NCI-H524 (cell line): ENCODE measurements at regions not wholly inside any gene's neighbourhood (a gene's known extent, or its start where the extent isn't known, plus 50 kb on each side); places are given as distances from the start of the nearest gene placed in this dataset.
"Not testable (repeated sequence)": the region's sequence is repeated elsewhere in the genome, so short reads cannot be mapped to it uniquely, and the experiment has no call there.

Experiments used
- DNase-seq, 2 experiments: peaks; one replicate each; lab custom pipeline; 2025; lab: John Stamatoyannopoulos, UW

GRCh38 chr16:79977940-79978836 lies 377.7 kb upstream of the MAF start:
- no peak for DNase-seq

GRCh38 chr16:79973320-79973719 lies 372.8 kb upstream of the MAF start:
- DNase-seq = no peak

GRCh38 chr16:79972053-79972704 lies 371.6 kb upstream of the MAF start:
- no peak for DNase-seq

GRCh38 chr16:79971237-79971572 lies 370.7 kb upstream of the MAF start:
- no peak for DNase-seq

- DNase-seq = no peak
These were observed 370.2 kb upstream of the MAF start for GRCh38 chr16:79970551-79971236.

- DNase-seq = no peak
These were observed 369.6 kb upstream of the MAF start for GRCh38 chr16:79970087-79970486.

- no peak for DNase-seq
These were observed 368.9 kb upstream of the MAF start for GRCh38 chr16:79969458-79969857.

GRCh38 chr16:79966226-79966625 lies 365.7 kb upstream of the MAF start:
- no peak for DNase-seq

GRCh38 chr16:79965718-79966117 lies 365.2 kb upstream of the MAF start:
- no peak for DNase-seq

- no peak for DNase-seq
These were observed 363.6 kb upstream of the MAF start for GRCh38 chr16:79964104-79964503.

- no peak for DNase-seq
These were observed 362.4 kb upstream of the MAF start for GRCh38 chr16:79962962-79963361.

- DNase-seq = no peak
These were observed 358.7 kb upstream of the MAF start for GRCh38 chr16:79959226-79959625.

- no peak for DNase-seq
These were observed 354.6 kb upstream of the MAF start for GRCh38 chr16:79954921-79955705.

- DNase-seq = no peak
These were observed 350.6 kb upstream of the MAF start for GRCh38 chr16:79950932-79951719.

GRCh38 chr16:79949417-79949816 lies 348.9 kb upstream of the MAF start:
- DNase-seq = no peak

- no peak for DNase-seq
These were observed 347.2 kb upstream of the MAF start for GRCh38 chr16:79947771-79948170.

- DNase-seq = no peak
These were observed 345.7 kb upstream of the MAF start for GRCh38 chr16:79946252-79946651.

GRCh38 chr16:79943736-79944135 lies 343.2 kb upstream of the MAF start:
- no peak for DNase-seq

GRCh38 chr16:79938575-79938974 lies 338.0 kb upstream of the MAF start:
- no peak for DNase-seq

- not testable (repeated sequence) for DNase-seq
These were observed 337.1 kb upstream of the MAF start for GRCh38 chr16:79937671-79938070.

- DNase-seq = no peak
These were observed 333.1 kb upstream of the MAF start for GRCh38 chr16:79933603-79934002.
